HCT116 (cell line): ENCODE measurements at regions not wholly inside any gene's neighbourhood (a gene's known extent, or its start where the extent isn't known, plus 50 kb on each side); places are given as distances from the start of the nearest gene placed in this dataset.
"Not testable (repeated sequence)": the region's sequence is repeated elsewhere in the genome, so short reads cannot be mapped to it uniquely, and the experiment has no call there.

Source experiments
- ATAC-seq: fragments of 200-7000 bp; cut with Tn5 transposase; 2 replicates; pipeline ENCODE4 v1.9.1; 2020; ENCODE audit warnings: mild to moderate bottlenecking, moderate library complexity
- BruUV-seq: library from RNA; stranded (reverse); fragments of 400-500 nt; replicated peaks from 2 replicates; lab custom pipeline; 2021; lab: Mats Ljungman, UMichigan
- CTCF ChIA-PET: fragments of 300-600 bp; sonication (Branson Sonifier 250); formaldehyde crosslinking; loops from one replicate; lab custom pipeline; 2021; ENCODE audit warnings: antibody characterized with exemption; lab: Charles Lee
- POLR2A ChIA-PET: fragments of 300-600, 350-600 bp; sonication (Branson Sonifier 250); formaldehyde crosslinking; loops from one replicate; lab custom pipeline; 2021; ENCODE audit warnings: antibody characterized with exemption; lab: Charles Lee
- RAD21 ChIA-PET, 2 experiments: fragments of 300-600 bp; sonication (Branson Sonifier 250); formaldehyde crosslinking; loops; one replicate each; lab custom pipeline; 2023; ENCODE audit warnings: low total read pairs in 2 of 2; ENCODE audit not compliant: uncharacterized antibody in 2 of 2, unreplicated experiment in 2 of 2, low non-redundant PET in 1 of 2; lab: Charles Lee
- DNase-seq: peaks from one replicate; pipeline ENCODE4 v3.0.0-alpha.2; 2010; ENCODE audit warnings: low read depth, low spot score
- H2AFZ ChIP-seq: fragments of 200-600 bp; shearing (Covaris generic), sonication (generic); 2 replicates; pipeline ENCODE4 v1.6.1; 2017; ENCODE audit warnings: low read depth, mixed run types, mixed read lengths, antibody characterized with exemption, low read length; ENCODE audit not compliant: poor library complexity, severe bottlenecking
- H3K27ac ChIP-seq: 2 replicates; pipeline ENCODE4 v1.5.1; 2012; ENCODE audit warnings: low read depth, low read length
- H3K27me3 ChIP-seq: fragments of 200-600 bp; sonication (generic); 2 replicates; pipeline ENCODE4 v1.6.1; 2016; ENCODE audit warnings: mixed run types, low read length, mixed read lengths; ENCODE audit not compliant: insufficient read depth
- H3K36me3 ChIP-seq, 2 experiments: fragments of 200-500 bp in 1 of 2; fragments of 200-600 bp in 1 of 2; sonication (Bioruptor generic) in 1 of 2; sonication (generic) in 1 of 2; 2 replicates each; pipeline versions ENCODE4 v1.5.1 to v1.6.1; 2014 to 2016; ENCODE audit warnings: low read length in 2 of 2, inconsistent platforms in 1 of 2, mixed read lengths in 1 of 2, mixed run types in 1 of 2; ENCODE audit not compliant: insufficient read depth in 2 of 2, control insufficient read depth in 1 of 2
- H3K4me1 ChIP-seq, 2 experiments: fragments of 200-600 bp in 1 of 2; sonication (generic) in 1 of 2; 2 replicates each; pipeline versions ENCODE4 v1.5.1 to v1.6.1; 2012 to 2017; ENCODE audit warnings: low read length in 2 of 2, inconsistent platforms in 1 of 2, mild to moderate bottlenecking in 1 of 2, mixed read lengths in 1 of 2, mixed run types in 1 of 2, moderate library complexity in 1 of 2; ENCODE audit not compliant: insufficient read depth in 2 of 2, control insufficient read depth in 1 of 2
- H3K4me2 ChIP-seq: fragments of 200-600 bp; sonication (generic); 2 replicates; pipeline ENCODE4 v1.6.1; 2017; ENCODE audit warnings: mixed run types, low read length, mixed read lengths
- H3K4me3 ChIP-seq, 2 experiments: fragments of 200-600 bp in 1 of 2; sonication (generic) in 1 of 2; replicated peaks in 1 of 2; 2 replicates each; pipeline ENCODE4 v1.5.1; 2011 to 2016; ENCODE audit warnings: low read length in 2 of 2, control low read depth in 1 of 2, low read depth in 1 of 2, mild to moderate bottlenecking in 1 of 2, mixed read lengths in 1 of 2, mixed run types in 1 of 2
- H3K79me2 ChIP-seq: fragments of 200-600 bp; sonication (generic); 2 replicates; pipeline ENCODE4 v1.6.1; 2017; ENCODE audit warnings: mild to moderate bottlenecking, mixed run types, low read length, moderate library complexity, mixed read lengths; ENCODE audit not compliant: insufficient read depth
- H3K9ac ChIP-seq: fragments of 200-600 bp; sonication (generic); 2 replicates; pipeline ENCODE4 v1.6.1; 2016; ENCODE audit warnings: low read length, mixed read lengths
- H3K9me2 ChIP-seq: fragments of 200-600 bp; sonication (generic), shearing (Covaris generic); 2 replicates; pipeline ENCODE4 v1.6.1; 2017; ENCODE audit warnings: mixed run types, mild to moderate bottlenecking, moderate library complexity; ENCODE audit not compliant: insufficient read depth
- H3K9me3 ChIP-seq, 2 experiments: fragments of 200-500 bp in 1 of 2; fragments of 200-600 bp in 1 of 2; sonication (Bioruptor generic) in 1 of 2; sonication (generic) in 1 of 2; 2 replicates each; pipeline ENCODE4 v1.6.1; 2014 to 2017; ENCODE audit warnings: low read length in 2 of 2, mixed read lengths in 2 of 2, inconsistent platforms in 1 of 2, low read depth in 1 of 2, mild to moderate bottlenecking in 1 of 2, mixed run types in 1 of 2, moderate library complexity in 1 of 2; ENCODE audit not compliant: control insufficient read depth in 1 of 2, insufficient read depth in 1 of 2
- H4K20me1 ChIP-seq: fragments of 200-600 bp; sonication (generic), shearing (Covaris generic); 2 replicates; pipeline ENCODE4 v1.6.1; 2017; ENCODE audit warnings: mixed run types, mild to moderate bottlenecking, moderate library complexity; ENCODE audit not compliant: insufficient read depth
- ATF3 ChIP-seq: IDR thresholded peaks from 2 replicates; pipeline ENCODE4 v1.6.1; 2012
- CBX3 ChIP-seq: IDR thresholded peaks from 2 replicates; pipeline ENCODE4 v1.6.1; 2012; ENCODE audit warnings: low read depth
- CEBPB ChIP-seq: IDR thresholded peaks from 2 replicates; pipeline ENCODE4 v1.6.1; 2012; ENCODE audit warnings: low read depth
- EGR1 ChIP-seq: IDR thresholded peaks from 2 replicates; pipeline ENCODE4 v1.6.1; 2012; ENCODE audit warnings: low read depth
- ELF1 ChIP-seq: IDR thresholded peaks from 2 replicates; pipeline ENCODE4 v1.6.1; 2012; ENCODE audit warnings: low read depth, borderline replicate concordance
- EZH2phosphoT487 ChIP-seq: fragments of 200-600 bp; IDR thresholded peaks from 2 replicates; pipeline ENCODE4 v1.6.1; 2018; ENCODE audit warnings: antibody characterized with exemption, borderline replicate concordance
- FOSL1 ChIP-seq: IDR thresholded peaks from 2 replicates; pipeline ENCODE4 v1.6.1; 2012; ENCODE audit warnings: low read depth
- JUND ChIP-seq: IDR thresholded peaks from 2 replicates; pipeline ENCODE4 v1.6.1; 2012
- POLR2AphosphoS5 ChIP-seq: IDR thresholded peaks from 2 replicates; pipeline ENCODE4 v1.6.1; 2011; ENCODE audit warnings: mild to moderate bottlenecking, low read depth, low read length, moderate library complexity
- RAD21 ChIP-seq: IDR thresholded peaks from 2 replicates; pipeline ENCODE4 v1.6.1; 2012; ENCODE audit warnings: low read depth, mild to moderate bottlenecking
- SIN3A ChIP-seq: IDR thresholded peaks from 2 replicates; pipeline ENCODE4 v1.6.1; 2012; ENCODE audit warnings: low read depth
- TCF7L2 ChIP-seq: IDR thresholded peaks from 2 replicates; pipeline ENCODE4 v1.7.0; 2011; ENCODE audit warnings: borderline replicate concordance, inconsistent platforms; ENCODE audit not compliant: insufficient read depth, insufficient read length; ENCODE audit errors: extremely low read depth
- ZFX ChIP-seq: fragments of 450-650 bp; IDR thresholded peaks from 2 replicates; pipeline ENCODE4 v1.6.1; 2017
- intact Hi-C: fragments of 100-400 bp; cut with micrococcal nuclease; formaldehyde crosslinking; loops from 2 replicates; pipeline ENCODE4 v1.10.0; 2022
- TF ChIP-seq, protein P1 (sequence below), 3 experiments: fragments of 200-600 bp in 1 of 3; sonication (generic) in 1 of 3; IDR thresholded peaks in 2 of 3; conservative IDR thresholded peaks in 1 of 3; 2 replicates each; pipeline ENCODE4 v1.5.1; 2012 to 2017; ENCODE audit warnings: low read depth in 2 of 3, low read length in 2 of 3, antibody characterized with exemption in 1 of 3, borderline replicate concordance in 1 of 3, control low read depth in 1 of 3, mild to moderate bottlenecking in 1 of 3, mixed read lengths in 1 of 3, mixed run types in 1 of 3, moderate library complexity in 1 of 3; ENCODE audit not compliant: insufficient read depth in 1 of 3
- TF ChIP-seq, protein P2 (sequence below): IDR thresholded peaks from 2 replicates; pipeline ENCODE4 v1.6.1; 2012; ENCODE audit warnings: low read depth

DNA sequence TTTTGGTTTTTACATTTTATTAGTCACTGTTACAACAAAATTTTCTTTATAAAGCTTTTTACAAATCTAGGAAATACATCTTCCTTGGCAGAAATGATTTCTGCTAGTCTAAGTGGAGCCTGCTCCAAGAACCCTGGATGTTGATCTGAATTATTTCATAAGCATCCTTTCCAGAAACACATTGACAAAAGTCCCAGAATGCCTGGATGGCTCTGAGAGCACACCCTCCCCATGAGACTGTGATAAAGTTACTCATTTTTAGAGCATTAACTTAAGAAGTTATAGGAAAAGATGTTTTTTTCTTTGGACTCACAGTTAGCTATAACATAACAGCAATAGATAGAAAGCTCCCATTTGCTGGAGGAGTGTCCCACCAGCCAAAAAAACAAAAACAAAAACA lies 559.6 kb upstream of the SPRY2 start:
- Histone ChIP-seq H3K36me3 (no peaks in the 10 kb centered on the region), H4K20me1 (no peaks in the 10 kb centered on the region), H2AFZ (no peak overlapping the region), H3K9ac (no peak overlapping the region), H3K27ac (no peak overlapping the region), H3K79me2 (no peaks in the 10 kb centered on the region), H3K27me3 (no peaks in the 10 kb centered on the region), H3K4me1 (no peaks in the 10 kb centered on the region), H3K4me2 (no peak overlapping the region), H3K4me3 (no peak overlapping the region), H3K9me3 (no peaks in the 10 kb centered on the region), H3K9me2 (no peaks in the 10 kb centered on the region)
- ChIA-PET POLR2A (no interaction called here), CTCF (no interaction called here), RAD21 (no interaction called here)
- intact Hi-C loops, result no loop called here
- ATAC-seq (no peak), DNase-seq (no peak)
- TF ChIP-seq CBX3 (no peak), ZFX (no peak), POLR2AphosphoS5 (no peak), EGR1 (no peak), TCF7L2 (no peak), EZH2phosphoT487 (no peak), RAD21 (no peak), JUND (no peak), ELF1 (no peak), CEBPB (no peak), SIN3A (no peak), ATF3 (no peak), FOSL1 (no peak)
- TF ChIP-seq, protein P1, sequence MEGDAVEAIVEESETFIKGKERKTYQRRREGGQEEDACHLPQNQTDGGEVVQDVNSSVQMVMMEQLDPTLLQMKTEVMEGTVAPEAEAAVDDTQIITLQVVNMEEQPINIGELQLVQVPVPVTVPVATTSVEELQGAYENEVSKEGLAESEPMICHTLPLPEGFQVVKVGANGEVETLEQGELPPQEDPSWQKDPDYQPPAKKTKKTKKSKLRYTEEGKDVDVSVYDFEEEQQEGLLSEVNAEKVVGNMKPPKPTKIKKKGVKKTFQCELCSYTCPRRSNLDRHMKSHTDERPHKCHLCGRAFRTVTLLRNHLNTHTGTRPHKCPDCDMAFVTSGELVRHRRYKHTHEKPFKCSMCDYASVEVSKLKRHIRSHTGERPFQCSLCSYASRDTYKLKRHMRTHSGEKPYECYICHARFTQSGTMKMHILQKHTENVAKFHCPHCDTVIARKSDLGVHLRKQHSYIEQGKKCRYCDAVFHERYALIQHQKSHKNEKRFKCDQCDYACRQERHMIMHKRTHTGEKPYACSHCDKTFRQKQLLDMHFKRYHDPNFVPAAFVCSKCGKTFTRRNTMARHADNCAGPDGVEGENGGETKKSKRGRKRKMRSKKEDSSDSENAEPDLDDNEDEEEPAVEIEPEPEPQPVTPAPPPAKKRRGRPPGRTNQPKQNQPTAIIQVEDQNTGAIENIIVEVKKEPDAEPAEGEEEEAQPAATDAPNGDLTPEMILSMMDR (IDR thresholded peaks at IDR 0.05 in 2 of 3, conservative IDR thresholded peaks at IDR 0.05 in 1 of 3; ENCODE audit: borderline replicate concordance in 1 of 3, insufficient read depth in 1 of 3, low read depth in 2 of 3, low read length in 2 of 3), result no peak
- TF ChIP-seq, protein P2, sequence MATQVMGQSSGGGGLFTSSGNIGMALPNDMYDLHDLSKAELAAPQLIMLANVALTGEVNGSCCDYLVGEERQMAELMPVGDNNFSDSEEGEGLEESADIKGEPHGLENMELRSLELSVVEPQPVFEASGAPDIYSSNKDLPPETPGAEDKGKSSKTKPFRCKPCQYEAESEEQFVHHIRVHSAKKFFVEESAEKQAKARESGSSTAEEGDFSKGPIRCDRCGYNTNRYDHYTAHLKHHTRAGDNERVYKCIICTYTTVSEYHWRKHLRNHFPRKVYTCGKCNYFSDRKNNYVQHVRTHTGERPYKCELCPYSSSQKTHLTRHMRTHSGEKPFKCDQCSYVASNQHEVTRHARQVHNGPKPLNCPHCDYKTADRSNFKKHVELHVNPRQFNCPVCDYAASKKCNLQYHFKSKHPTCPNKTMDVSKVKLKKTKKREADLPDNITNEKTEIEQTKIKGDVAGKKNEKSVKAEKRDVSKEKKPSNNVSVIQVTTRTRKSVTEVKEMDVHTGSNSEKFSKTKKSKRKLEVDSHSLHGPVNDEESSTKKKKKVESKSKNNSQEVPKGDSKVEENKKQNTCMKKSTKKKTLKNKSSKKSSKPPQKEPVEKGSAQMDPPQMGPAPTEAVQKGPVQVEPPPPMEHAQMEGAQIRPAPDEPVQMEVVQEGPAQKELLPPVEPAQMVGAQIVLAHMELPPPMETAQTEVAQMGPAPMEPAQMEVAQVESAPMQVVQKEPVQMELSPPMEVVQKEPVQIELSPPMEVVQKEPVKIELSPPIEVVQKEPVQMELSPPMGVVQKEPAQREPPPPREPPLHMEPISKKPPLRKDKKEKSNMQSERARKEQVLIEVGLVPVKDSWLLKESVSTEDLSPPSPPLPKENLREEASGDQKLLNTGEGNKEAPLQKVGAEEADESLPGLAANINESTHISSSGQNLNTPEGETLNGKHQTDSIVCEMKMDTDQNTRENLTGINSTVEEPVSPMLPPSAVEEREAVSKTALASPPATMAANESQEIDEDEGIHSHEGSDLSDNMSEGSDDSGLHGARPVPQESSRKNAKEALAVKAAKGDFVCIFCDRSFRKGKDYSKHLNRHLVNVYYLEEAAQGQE, result no peak
- BruUV-seq, result no TSS peak

GRCh38 chr13:80897641-80898040 lies 556.7 kb upstream of the SPRY2 start:
- H3K4me1 ChIP-seq, H3K79me2 ChIP-seq, DNase-seq, H3K27ac ChIP-seq, H2AFZ ChIP-seq, H4K20me1 ChIP-seq, H3K36me3 ChIP-seq, BruUV-seq, ATAC-seq, H3K4me2 ChIP-seq, POLR2A ChIA-PET, H3K9me3 ChIP-seq, RAD21 ChIA-PET, H3K27me3 ChIP-seq, H3K4me3 ChIP-seq, H3K9me2 ChIP-seq, intact Hi-C loops, H3K9ac ChIP-seq, CTCF ChIA-PET: not testable (repeated sequence)
